ENCODE measurements at regions not wholly inside any gene's neighbourhood (a gene's known extent, or its start where the extent isn't known, plus 50 kb on each side); places are given as distances from the start of the nearest gene placed in this dataset.

GRCh38 chr3:109900783-109901182 lies 563.4 kb upstream of the DPPA4 start:
- DNase-seq (ENCODE audit: low read depth, low spot score), result no peak

- DNase-seq (ENCODE audit: low read depth, low spot score), result no peak
These were observed 565.2 kb upstream of the DPPA4 start for GRCh38 chr3:109902549-109902948.

GRCh38 chr3:109903100-109903499 lies 565.8 kb upstream of the DPPA4 start:
- DNase-seq (ENCODE audit: low read depth, low spot score), result no peak

- no peak for DNase-seq (ENCODE audit: low read depth, low spot score)
These were observed 573.4 kb upstream of the DPPA4 start for GRCh38 chr3:109910772-109911171.

GRCh38 chr3:109918740-109919139 lies 581.4 kb upstream of the DPPA4 start:
- no peak for DNase-seq (ENCODE audit: low read depth, low spot score)

- no peak for DNase-seq (ENCODE audit: low read depth, low spot score)
These were observed 583.4 kb upstream of the DPPA4 start for GRCh38 chr3:109920749-109921148.

GRCh38 chr3:109921509-109921908 lies 584.2 kb upstream of the DPPA4 start:
- DNase-seq (ENCODE audit: low read depth, low spot score), result no peak

GRCh38 chr3:109922856-109923255 lies 585.5 kb upstream of the DPPA4 start:
- no peak for DNase-seq (ENCODE audit: low read depth, low spot score)

- no peak for DNase-seq (ENCODE audit: low read depth, low spot score)
These were observed 586.1 kb upstream of the DPPA4 start for GRCh38 chr3:109923431-109923830.

- DNase-seq (ENCODE audit: low read depth, low spot score), result no peak
These were observed 586.9 kb upstream of the DPPA4 start for GRCh38 chr3:109924196-109924595.

GRCh38 chr3:109926376-109926775 lies 589.0 kb upstream of the DPPA4 start:
- DNase-seq (ENCODE audit: low read depth, low spot score), result no peak

- no peak for DNase-seq (ENCODE audit: low read depth, low spot score)
These were observed 589.8 kb upstream of the DPPA4 start for GRCh38 chr3:109927161-109927560.

- no peak for DNase-seq (ENCODE audit: low read depth, low spot score)
These were observed 590.4 kb upstream of the DPPA4 start for GRCh38 chr3:109927726-109928125.

GRCh38 chr3:109930582-109930981 lies 593.2 kb upstream of the DPPA4 start:
- no peak for DNase-seq (ENCODE audit: low read depth, low spot score)

GRCh38 chr3:109933576-109933975 lies 596.2 kb upstream of the DPPA4 start:
- no peak for DNase-seq (ENCODE audit: low read depth, low spot score)

- no peak for DNase-seq (ENCODE audit: low read depth, low spot score)
These were observed 602.5 kb upstream of the DPPA4 start for GRCh38 chr3:109939817-109940216.

- no peak for DNase-seq (ENCODE audit: low read depth, low spot score)
These were observed 605.8 kb upstream of the DPPA4 start for GRCh38 chr3:109943181-109943580.

- no peak for DNase-seq (ENCODE audit: low read depth, low spot score)
These were observed 607.5 kb upstream of the DPPA4 start for GRCh38 chr3:109944836-109945235.

GRCh38 chr3:109952924-109953323 lies 615.6 kb upstream of the DPPA4 start:
- no peak for DNase-seq (ENCODE audit: low read depth, low spot score)

GRCh38 chr3:109963831-109964230 lies 626.5 kb upstream of the DPPA4 start:
- no peak for DNase-seq (ENCODE audit: low read depth, low spot score)

GRCh38 chr3:109973733-109974132 lies 636.4 kb upstream of the DPPA4 start:
- DNase-seq (ENCODE audit: low read depth, low spot score), result no peak

GRCh38 chr3:109977897-109978296 lies 640.6 kb upstream of the DPPA4 start:
- no peak for DNase-seq (ENCODE audit: low read depth, low spot score)

- DNase-seq (ENCODE audit: low read depth, low spot score), result no peak
These were observed 644.9 kb upstream of the DPPA4 start for GRCh38 chr3:109982201-109982600.

GRCh38 chr3:109984976-109985375 lies 647.6 kb upstream of the DPPA4 start:
- DNase-seq (ENCODE audit: low read depth, low spot score), result no peak

All from activated CD4-positive, CD25-positive, alpha-beta regulatory T cell treated with anti-CD3 and anti-CD28 coated beads, Interleukin-2, amount 50 U/mL, for 16 hours (primary cell).